ENCODE measurements at regions not wholly inside any gene's neighbourhood (a gene's known extent, or its start where the extent isn't known, plus 50 kb on each side); places are given as distances from the start of the nearest gene placed in this dataset.

GRCh38 chr13:89324582-89324981 lies 1653.4 kb downstream of the SLITRK5 start:
- TF ChIP-seq CTCF (IDR thresholded peaks at IDR 0.05): no peak
- no peaks in the 10 kb centered on the region for H3K27me3 ChIP-seq

GRCh38 chr13:89343165-89343564 lies 1672.0 kb downstream of the SLITRK5 start:
- Histone ChIP-seq H3K9me3 (no peaks in the 10 kb centered on the region), H3K4me1 (no peaks in the 10 kb centered on the region), H3K36me3 (no peaks in the 10 kb centered on the region), H3K27ac (no peak overlapping the region), H3K4me3 (no peak overlapping the region), H3K27me3 (no peaks in the 10 kb centered on the region)
- intact Hi-C loops (cut with DNase I): no loop called here
- no peak for TF ChIP-seq CTCF (IDR thresholded peaks at IDR 0.05)
- DNase-seq (ENCODE audit: low spot score in 2 of 2): no peak

More at GRCh38 chr13:89324582-89324981, 1653.4 kb downstream of the SLITRK5 start:
- H3K4me1 ChIP-seq: no peaks in the 10 kb centered on the region
- DNase-seq (ENCODE audit: low spot score in 2 of 2): no peak
- H3K36me3 ChIP-seq: no peaks in the 10 kb centered on the region
- intact Hi-C loops (cut with DNase I): no loop called here
- no peak overlapping the region for H3K27ac ChIP-seq
- no peaks in the 10 kb centered on the region for H3K9me3 ChIP-seq
- H3K4me3 ChIP-seq: no peak overlapping the region

- intact Hi-C loops (cut with DNase I): no loop called here
- H3K27ac ChIP-seq: no peak overlapping the region
- no peaks in the 10 kb centered on the region for H3K27me3 ChIP-seq
- no peaks in the 10 kb centered on the region for H3K4me1 ChIP-seq
- no peaks in the 10 kb centered on the region for H3K9me3 ChIP-seq
- H3K36me3 ChIP-seq: no peaks in the 10 kb centered on the region
- TF ChIP-seq CTCF (IDR thresholded peaks at IDR 0.05): no peak
- no peak for DNase-seq (ENCODE audit: low spot score in 2 of 2)
- H3K4me3 ChIP-seq: no peak overlapping the region
Measured at GRCh38 chr13:89352384-89352783, 1681.2 kb downstream of the SLITRK5 start.

- Histone ChIP-seq H3K27ac (no peak overlapping the region), H3K9me3 (no peaks in the 10 kb centered on the region), H3K4me3 (no peak overlapping the region), H3K36me3 (no peaks in the 10 kb centered on the region), H3K4me1 (no peaks in the 10 kb centered on the region), H3K27me3 (no peaks in the 10 kb centered on the region)
- no peak for TF ChIP-seq CTCF (IDR thresholded peaks at IDR 0.05)
- DNase-seq (ENCODE audit: low spot score in 2 of 2): no peak
- intact Hi-C loops (cut with DNase I): no loop called here
Measured at GRCh38 chr13:89361909-89362308, 1690.7 kb downstream of the SLITRK5 start.

GRCh38 chr13:89363144-89363543 lies 1692.0 kb downstream of the SLITRK5 start:
- H3K27ac ChIP-seq: no peak overlapping the region
- H3K4me1 ChIP-seq: no peaks in the 10 kb centered on the region
- DNase-seq (ENCODE audit: low spot score in 2 of 2): no peak
- TF ChIP-seq CTCF (IDR thresholded peaks at IDR 0.05): no peak
- H3K36me3 ChIP-seq: no peaks in the 10 kb centered on the region
- H3K4me3 ChIP-seq: no peak overlapping the region
- no peaks in the 10 kb centered on the region for H3K9me3 ChIP-seq
- intact Hi-C loops (cut with DNase I): no loop called here
- no peaks in the 10 kb centered on the region for H3K27me3 ChIP-seq

GRCh38 chr13:89372193-89372592 lies 1701.0 kb downstream of the SLITRK5 start:
- TF ChIP-seq CTCF (IDR thresholded peaks at IDR 0.05): no peak
- H3K36me3 ChIP-seq: no peaks in the 10 kb centered on the region
- no peak overlapping the region for H3K4me3 ChIP-seq
- no peak for DNase-seq (ENCODE audit: low spot score in 2 of 2)
- H3K4me1 ChIP-seq: no peaks in the 10 kb centered on the region
- intact Hi-C loops (cut with DNase I): no loop called here
- H3K27ac ChIP-seq: no peak overlapping the region
- H3K27me3 ChIP-seq: no peaks in the 10 kb centered on the region
- H3K9me3 ChIP-seq: no peaks in the 10 kb centered on the region
